ENCODE measurements at regions not wholly inside any gene's neighbourhood (a gene's known extent, or its start where the extent isn't known, plus 50 kb on each side); places are given as distances from the start of the nearest gene placed in this dataset.

DNA sequence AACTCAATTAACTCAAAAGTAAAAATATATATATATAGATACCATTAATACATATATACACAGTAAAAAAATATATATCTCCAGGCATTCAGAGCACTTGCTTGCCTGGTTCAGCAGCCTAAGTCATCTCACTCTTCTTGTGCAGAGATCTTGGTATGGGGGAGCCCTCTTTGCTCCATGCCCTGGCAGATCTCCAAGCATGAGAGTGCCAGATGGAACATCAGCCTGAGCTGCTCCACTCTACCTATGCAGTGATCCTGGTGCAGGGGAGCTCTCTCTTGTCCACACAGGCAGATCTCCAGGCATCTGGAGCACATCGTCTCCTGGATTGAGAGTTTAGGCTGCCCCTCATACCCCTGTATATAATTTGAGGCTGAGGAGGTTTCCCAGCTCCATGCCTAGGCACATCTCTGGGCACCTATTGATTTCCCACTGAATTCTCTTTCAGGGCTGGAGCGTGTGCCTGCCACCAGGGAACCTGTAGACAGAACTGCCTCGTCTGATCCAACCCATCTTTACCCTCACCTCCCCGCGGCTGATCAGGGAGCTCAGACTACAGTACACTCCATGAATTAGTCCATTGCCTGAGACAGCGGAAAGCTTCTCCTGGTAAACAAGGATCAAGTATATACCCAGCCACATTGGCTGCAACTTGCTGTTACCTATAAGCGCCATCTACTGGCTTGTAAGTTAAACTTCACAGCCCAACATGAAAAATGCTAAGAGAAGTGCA lies 342.4 kb upstream of the GRIA1 start:
- TF ChIP-seq, protein P1, sequence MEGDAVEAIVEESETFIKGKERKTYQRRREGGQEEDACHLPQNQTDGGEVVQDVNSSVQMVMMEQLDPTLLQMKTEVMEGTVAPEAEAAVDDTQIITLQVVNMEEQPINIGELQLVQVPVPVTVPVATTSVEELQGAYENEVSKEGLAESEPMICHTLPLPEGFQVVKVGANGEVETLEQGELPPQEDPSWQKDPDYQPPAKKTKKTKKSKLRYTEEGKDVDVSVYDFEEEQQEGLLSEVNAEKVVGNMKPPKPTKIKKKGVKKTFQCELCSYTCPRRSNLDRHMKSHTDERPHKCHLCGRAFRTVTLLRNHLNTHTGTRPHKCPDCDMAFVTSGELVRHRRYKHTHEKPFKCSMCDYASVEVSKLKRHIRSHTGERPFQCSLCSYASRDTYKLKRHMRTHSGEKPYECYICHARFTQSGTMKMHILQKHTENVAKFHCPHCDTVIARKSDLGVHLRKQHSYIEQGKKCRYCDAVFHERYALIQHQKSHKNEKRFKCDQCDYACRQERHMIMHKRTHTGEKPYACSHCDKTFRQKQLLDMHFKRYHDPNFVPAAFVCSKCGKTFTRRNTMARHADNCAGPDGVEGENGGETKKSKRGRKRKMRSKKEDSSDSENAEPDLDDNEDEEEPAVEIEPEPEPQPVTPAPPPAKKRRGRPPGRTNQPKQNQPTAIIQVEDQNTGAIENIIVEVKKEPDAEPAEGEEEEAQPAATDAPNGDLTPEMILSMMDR (IDR thresholded peaks at IDR 0.05) = peak; percentile 24 to 38 (median 27)
- TF ChIP-seq POLR2A (IDR thresholded peaks at IDR 0.05) = no peak
- TF ChIP-seq POLR2AphosphoS5 (IDR thresholded peaks at IDR 0.05) = no peak
